GM21786 (cell line): ENCODE measurements at regions not wholly inside any gene's neighbourhood (a gene's known extent, or its start where the extent isn't known, plus 50 kb on each side); places are given as distances from the start of the nearest gene placed in this dataset.

ENCODE experiments used
- ATAC-seq: cut with Tn5 transposase; IDR thresholded peaks from one replicate; pipeline ENCODE4 v1.9.1; 2021; ENCODE audit not compliant: unreplicated experiment

DNA sequence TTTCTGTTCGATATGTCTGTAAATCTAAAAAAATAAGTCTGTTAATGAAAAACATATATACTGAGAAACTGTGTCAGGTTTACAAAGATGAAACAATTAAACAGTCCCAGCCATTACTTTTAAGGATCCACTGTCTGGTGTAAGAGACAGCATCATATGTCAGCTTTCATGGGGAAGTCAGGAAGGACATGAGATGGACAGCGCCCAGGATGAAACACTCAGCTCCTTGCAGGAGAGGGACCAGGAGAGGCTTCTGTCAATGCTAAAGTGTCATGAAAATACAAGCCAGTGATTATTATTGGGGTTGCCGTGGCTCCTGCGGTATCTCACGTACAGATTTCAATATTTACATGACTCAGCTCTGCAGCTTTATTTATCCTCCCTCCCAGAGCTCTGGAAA, 1524.6 kb downstream of the TBC1D22A start:
- ATAC-seq: no peak

- no peak for ATAC-seq
Measured at GRCh38 chr22:48284671-48285070, 1522.2 kb downstream of the TBC1D22A start.

DNA sequence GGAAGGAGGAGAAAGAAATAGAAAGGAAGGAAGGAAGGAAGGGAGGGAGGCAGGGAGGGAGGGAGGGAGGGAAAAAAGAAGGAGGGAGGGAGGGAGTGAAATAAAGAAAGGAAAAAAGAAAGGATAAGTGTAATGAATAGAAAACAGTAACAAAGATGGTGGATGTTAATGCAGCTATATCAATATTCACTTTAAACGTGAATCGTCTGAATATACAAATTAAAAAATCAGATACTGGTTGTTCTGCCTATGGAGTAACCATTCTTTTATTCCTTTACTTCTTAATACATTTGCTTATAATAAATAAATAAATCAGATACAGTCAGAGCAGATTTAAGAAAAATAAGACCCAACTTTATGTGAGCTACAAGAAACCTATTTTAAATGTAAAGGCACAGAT, 1520.4 kb downstream of the TBC1D22A start:
- ATAC-seq: no peak

GRCh38 chr22:48279461-48279756, 1517.0 kb downstream of the TBC1D22A start:
- ATAC-seq: no peak

- no peak for ATAC-seq
Measured at GRCh38 chr22:48278620-48279460, 1516.4 kb downstream of the TBC1D22A start.

DNA sequence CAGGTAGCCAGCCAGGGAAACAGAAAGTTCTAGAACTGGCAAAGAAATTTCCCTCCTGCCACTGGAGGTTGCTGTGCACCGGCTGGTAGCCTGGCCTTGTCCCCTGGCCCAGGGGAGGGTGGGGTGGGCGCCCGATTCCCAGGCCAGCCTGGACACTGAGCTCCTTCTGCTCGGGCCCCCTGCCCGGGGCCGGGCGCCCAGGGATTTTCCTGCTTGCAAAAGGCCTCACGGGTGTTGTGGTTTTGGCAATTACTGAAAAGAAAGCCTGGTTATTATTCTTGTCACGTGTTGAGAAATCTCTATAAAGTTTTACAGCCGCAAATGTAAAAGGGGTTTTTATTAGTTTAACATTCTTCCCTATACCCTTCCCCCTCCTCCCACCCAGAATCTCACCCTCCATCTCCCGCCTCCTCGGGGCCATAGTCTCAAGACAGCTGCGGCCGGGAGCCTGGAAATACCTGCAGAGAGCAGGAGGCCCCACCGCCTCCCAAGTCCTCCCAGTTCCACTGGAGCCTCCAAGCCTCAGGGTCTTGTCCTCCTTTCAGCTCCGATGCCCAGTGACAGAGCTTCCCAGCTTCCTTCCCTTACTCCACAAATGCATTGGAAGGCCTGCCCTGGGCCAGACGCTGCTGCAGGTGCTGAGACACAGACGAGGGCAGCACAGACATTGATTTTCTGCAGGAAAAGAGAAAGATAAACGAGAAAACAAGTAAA, 1515.6 kb downstream of the TBC1D22A start:
- ATAC-seq: no peak

DNA sequence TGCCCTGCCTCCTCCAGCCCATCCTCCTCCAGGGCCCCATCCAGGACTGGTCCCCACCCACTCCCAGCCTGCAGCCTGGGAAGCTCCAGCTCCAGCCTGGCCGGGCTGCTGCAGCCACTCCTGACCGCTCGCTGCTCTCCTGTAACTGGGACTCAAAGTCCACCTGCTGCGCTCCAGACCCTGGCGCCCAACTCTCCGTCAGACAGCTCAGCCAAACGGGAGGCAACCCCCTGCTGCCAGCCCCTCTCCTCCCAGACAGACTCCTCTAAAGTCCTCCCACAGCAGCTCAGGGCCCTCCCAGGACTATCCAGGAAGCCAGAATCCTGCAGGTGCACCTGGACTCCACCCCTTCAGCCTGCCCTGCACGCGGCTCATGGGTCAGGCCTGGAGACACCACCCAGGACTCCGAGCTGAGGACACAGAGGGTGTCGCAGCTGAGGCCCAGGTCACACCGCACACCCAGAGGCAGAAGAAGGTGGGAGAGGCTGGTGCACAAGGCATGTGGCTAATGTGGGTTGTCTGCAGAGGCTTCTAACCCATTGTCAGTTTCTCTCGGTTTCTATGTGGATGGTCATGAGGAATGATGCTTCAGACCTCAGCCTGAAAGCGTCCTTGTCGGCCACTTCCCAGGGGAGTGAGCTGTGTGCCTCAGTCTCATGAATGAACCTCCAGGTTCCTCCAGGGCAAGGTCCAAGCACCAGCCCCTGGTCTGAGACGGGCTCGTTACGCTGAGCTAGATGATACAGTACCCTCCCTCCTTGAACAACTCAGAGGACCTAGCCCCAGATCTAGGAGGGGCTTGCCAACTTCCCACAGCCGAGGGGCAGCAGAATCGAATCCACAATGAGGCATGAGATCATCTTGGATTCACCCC, 1514.8 kb downstream of the TBC1D22A start:
- ATAC-seq: no peak

DNA sequence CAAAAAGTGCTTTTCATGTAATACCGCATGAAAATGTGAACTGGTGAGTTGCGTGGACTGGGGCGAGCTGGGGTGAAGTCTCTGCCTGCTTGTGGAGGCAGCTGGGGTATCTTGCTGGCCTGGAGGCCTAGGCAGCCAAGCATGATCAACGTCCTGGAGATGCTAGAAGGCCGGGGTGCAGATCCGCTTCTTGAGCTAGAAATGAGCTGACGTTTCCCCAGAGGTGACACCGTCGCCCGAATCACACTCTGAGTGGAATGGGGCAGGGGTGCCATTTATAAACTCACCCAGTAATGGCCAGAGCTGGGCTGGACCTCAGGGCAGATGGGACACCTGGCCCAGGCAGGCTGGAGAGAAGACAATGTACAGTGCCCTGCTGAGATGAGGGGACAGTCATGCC, 1513.0 kb downstream of the TBC1D22A start:
- no peak for ATAC-seq

DNA sequence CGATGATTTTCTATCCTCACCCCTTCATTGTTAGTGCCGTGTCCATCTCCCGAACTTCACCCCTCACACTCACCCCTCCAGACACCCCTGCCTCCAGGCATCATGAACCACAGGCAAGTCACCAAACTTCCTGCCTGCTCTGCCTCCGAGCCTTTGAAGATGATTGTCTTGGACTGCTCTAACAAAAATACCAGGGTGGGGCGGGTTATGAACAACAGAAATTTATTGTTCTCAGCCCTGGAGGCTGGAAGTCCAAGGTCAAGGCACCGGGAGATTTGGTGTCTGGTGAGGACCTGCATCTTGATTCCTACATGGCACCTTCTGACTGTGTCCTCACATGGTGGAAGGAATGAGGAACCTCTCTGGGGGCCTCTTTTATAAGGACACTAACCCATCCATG, 1508.3 kb downstream of the TBC1D22A start:
- no peak for ATAC-seq

- no peak for ATAC-seq
Measured at GRCh38 chr22:48268771-48269552, 1506.5 kb downstream of the TBC1D22A start.

GRCh38 chr22:48268293-48268692, 1505.8 kb downstream of the TBC1D22A start:
- ATAC-seq: no peak

- no peak for ATAC-seq
Measured at GRCh38 chr22:48267681-48268080, 1505.2 kb downstream of the TBC1D22A start.

DNA sequence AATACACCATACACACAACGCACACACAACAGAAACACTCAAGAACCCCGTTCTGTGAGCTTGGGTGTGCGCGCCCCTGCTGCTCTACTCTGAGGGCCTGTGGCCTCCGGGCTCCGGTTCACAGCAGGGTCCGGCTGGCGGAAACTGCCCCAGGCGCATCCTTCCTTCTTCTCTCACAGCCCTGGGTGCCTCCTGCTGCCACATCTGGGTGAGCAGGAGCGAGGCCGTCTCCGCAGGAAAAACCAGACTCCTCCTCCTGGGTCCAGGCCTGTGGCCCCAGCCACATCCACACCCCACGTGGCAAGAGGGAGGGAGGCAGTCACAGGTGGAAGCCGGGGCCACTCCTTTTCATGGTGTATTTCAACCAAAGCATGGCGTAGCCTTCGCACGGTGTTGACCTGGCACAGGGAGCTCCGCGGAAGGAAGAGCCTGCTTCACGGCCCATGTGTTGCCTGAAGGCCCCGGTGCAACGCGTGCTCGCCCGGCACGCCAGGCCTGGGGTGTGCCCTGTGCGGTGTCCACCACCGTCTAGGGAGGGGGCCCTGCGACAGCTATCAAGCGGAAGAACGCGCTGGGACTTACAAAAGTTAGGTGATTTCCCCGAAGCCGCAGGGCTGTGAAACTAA, 1502.7 kb downstream of the TBC1D22A start:
- no peak for ATAC-seq

DNA sequence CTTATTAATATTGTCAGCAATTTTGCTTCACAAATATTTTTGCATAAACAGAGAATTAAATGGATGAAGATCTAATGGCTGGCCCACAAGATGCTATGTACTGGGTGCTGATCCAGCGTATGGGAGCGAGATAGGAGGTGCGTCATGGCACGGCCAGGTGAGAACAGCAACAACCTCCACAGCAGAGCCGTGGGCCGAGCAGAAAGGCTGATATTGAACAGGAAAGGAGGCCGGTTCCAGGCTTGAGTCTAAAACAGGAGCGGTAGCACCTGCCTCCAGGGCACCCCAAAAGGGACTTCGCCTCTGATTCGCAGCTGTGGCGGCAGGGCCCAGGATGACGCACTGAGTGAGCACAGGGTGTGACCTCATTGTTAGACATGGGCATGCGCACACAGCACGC, 1502.1 kb downstream of the TBC1D22A start:
- no peak for ATAC-seq

DNA sequence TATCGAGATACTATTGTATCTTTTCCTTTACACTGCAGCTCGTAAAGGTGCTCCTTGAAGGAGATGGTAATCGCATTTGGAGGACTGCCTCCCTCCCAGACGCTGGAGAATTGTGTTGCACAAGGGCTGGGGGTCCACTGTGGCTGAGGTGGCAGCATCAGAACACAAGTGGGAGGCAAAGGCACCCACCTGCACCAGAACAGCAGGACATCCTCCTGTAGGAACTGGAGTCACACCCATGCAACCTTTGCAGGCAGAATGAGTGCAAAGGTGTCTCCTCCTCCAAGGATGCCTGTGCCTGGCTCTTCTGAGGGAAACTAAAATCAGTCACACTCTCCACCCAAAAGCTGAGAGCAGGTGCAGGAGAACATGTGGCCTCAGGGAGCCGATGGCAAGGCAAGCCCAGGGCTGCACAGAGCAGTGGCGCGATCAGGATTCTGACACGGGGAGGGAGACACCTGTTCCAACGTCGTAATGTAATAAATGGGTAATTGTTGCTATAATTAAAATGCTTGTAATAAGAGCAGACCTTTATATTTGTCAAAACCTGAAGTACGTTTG, 1501.4 kb downstream of the TBC1D22A start:
- no peak for ATAC-seq

GRCh38 chr22:48263431-48263765, 1500.9 kb downstream of the TBC1D22A start:
- ATAC-seq: no peak

DNA sequence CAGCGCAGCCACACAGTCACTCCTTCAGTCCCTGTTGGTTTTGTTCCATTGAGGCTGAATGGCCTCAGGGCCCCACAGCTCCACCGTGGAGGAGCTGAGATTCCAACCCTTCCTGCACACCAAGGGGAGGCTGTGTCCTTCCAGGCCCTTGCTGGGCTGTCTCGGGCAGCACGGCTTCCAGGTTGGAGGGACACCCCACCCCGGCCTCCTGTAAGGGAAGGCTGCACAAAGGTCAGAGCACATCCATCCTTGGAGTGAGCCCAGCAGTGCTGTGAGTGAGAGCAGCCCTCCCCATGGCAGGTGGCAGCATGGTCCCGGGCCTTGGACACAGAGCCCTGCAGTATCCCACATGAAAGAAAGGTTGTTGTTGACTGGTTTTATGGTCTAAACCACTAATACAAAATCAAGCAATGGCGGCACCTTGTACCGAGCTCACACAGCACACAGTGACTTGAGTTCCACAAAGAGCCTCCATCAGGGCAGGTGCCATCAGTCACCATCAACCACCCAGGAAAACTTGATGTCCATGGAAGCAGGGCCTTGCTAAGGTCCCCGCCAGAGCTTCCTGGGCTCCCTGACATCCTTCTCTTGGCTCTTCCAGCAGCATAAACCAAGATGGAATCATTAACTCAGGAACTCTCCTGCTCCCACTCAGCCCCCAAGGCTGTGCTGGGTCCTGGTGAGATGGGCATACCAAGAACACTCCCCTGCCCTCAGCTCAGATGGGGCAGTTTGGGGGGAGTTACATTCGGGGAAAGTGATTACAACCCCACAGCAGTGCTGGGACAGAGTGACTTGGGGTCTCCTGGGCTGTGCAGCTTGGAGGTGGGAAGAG, 1500.4 kb downstream of the TBC1D22A start:
- ATAC-seq: no peak

DNA sequence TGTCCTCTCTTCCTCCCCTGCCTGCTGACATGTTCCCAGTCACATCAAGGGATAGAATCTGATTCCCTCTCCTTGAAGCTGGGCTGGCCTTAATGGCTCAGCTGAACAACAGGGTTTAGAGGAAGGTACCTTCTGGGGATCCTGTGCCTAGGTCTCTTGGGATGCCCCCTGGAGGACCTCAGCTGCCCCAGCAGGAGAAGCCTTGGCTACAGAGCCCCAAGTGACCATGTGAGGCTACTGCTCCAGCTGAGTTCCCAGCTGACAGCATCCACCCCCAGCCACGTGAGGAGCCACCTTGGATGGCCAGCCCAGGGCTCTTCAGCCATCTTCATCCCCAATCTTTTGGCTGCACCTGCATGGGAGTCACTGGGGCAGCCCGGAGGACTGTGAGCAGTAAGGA, 1499.3 kb downstream of the TBC1D22A start:
- ATAC-seq: no peak

- ATAC-seq: no peak
Measured at GRCh38 chr22:48261048-48261621, 1498.7 kb downstream of the TBC1D22A start.
